T-cell (primary cell): ENCODE measurements at regions not wholly inside any gene's neighbourhood (a gene's known extent, or its start where the extent isn't known, plus 50 kb on each side); places are given as distances from the start of the nearest gene placed in this dataset.
"Not testable (repeated sequence)": the region's sequence is repeated elsewhere in the genome, so short reads cannot be mapped to it uniquely, and the experiment has no call there.

Experiments
- ATAC-seq, 4 experiments: fragments of 200-7000 bp in 3 of 4; fragments of 150-1000 bp in 1 of 4; cut with Tn5 transposase; replicated peaks in 1 of 4; 1 replicate in 3 of 4; 2 replicates in 1 of 4; pipeline ENCODE4 v1.10.0; 2021; ENCODE audit warnings: moderate library complexity in 3 of 4, mild to moderate bottlenecking in 2 of 4, moderate number of reproducible peaks in 1 of 4
- CTCF ChIA-PET, 2 donors: fragments of 300-600 bp; sonication (Branson Sonifier 250); formaldehyde crosslinking; loops; one replicate each; lab custom pipeline; 2022; ENCODE audit warnings: antibody characterized with exemption in 2 of 2; lab: Charles Lee
- POLR2A ChIA-PET, 2 donors: fragments of 300-600 bp; sonication (Branson Sonifier 250); formaldehyde crosslinking; loops; one replicate each; lab custom pipeline; 2022; ENCODE audit warnings: antibody characterized with exemption in 2 of 2; lab: Charles Lee
- DNase-seq, 35 experiments: peaks; one replicate each; pipeline versions ENCODE4 v3.0.0 to v3.0.0-alpha.2; 2013 to 2023
- H3K27ac ChIP-seq: one replicate; pipeline ENCODE4 v1.5.1; 2013; ENCODE audit warnings: low read length
- H3K27me3 ChIP-seq, 2 experiments: replicated peaks in 1 of 2; 1 replicate in 1 of 2; 2 replicates in 1 of 2; pipeline versions ENCODE4 v1.6.1 to v1.7.0; 2013; ENCODE audit warnings: low read length in 1 of 2, mixed read lengths in 1 of 2; ENCODE audit not compliant: control insufficient read depth in 2 of 2, insufficient read depth in 2 of 2; ENCODE audit errors: extremely low read depth in 1 of 2
- H3K36me3 ChIP-seq, 2 donors: 1 replicate in 1 of 2; 2 replicates in 1 of 2; pipeline versions ENCODE4 v1.6.1 to v1.7.0; 2013; ENCODE audit warnings: low read length in 1 of 2; ENCODE audit not compliant: control insufficient read depth in 2 of 2, insufficient read depth in 1 of 2; ENCODE audit errors: extremely low read depth in 1 of 2
- H3K4me1 ChIP-seq, 2 experiments: 1 replicate in 1 of 2; 2 replicates in 1 of 2; pipeline versions ENCODE4 v1.6.1 to v1.7.0; 2013; ENCODE audit warnings: low read length in 2 of 2, mixed read lengths in 1 of 2; ENCODE audit not compliant: insufficient read depth in 2 of 2, control insufficient read depth in 1 of 2; ENCODE audit errors: extremely low read depth in 1 of 2
- H3K4me3 ChIP-seq, 2 donors: 1 replicate in 1 of 2; 2 replicates in 1 of 2; pipeline versions ENCODE4 v1.5.1 to v1.7.0; 2013; ENCODE audit warnings: mild to moderate bottlenecking in 2 of 2, low read length in 1 of 2, moderate library complexity in 1 of 2; ENCODE audit not compliant: control insufficient read depth in 1 of 2; ENCODE audit errors: extremely low read depth in 1 of 2
- H3K9me3 ChIP-seq: 2 replicates; pipeline ENCODE4 v1.7.0; 2013
- H3K27ac Mint-ChIP-seq, 2 donors: one replicate each; pipeline ENCODE4 v1.8.0; 2020 to 2021; ENCODE audit warnings: mild to moderate bottlenecking in 2 of 2, mixed read lengths in 2 of 2
- H3K27me3 Mint-ChIP-seq, 2 donors: one replicate each; pipeline ENCODE4 v1.8.0; 2021 to 2022; ENCODE audit warnings: mixed read lengths in 2 of 2
- H3K36me3 Mint-ChIP-seq: one replicate; pipeline ENCODE4 v1.8.0; 2021; ENCODE audit warnings: mixed read lengths
- H3K4me1 Mint-ChIP-seq, 3 donors: one replicate each; pipeline ENCODE4 v1.8.0; 2020 to 2022; ENCODE audit warnings: mixed read lengths in 3 of 3, mild to moderate bottlenecking in 1 of 3
- H3K4me3 Mint-ChIP-seq, 3 donors: one replicate each; pipeline ENCODE4 v1.8.0; 2020 to 2022; ENCODE audit warnings: mild to moderate bottlenecking in 3 of 3, mixed read lengths in 3 of 3, moderate library complexity in 3 of 3
- H3K9me3 Mint-ChIP-seq, 3 donors: one replicate each; pipeline ENCODE4 v1.8.0; 2020 to 2022; ENCODE audit warnings: mixed read lengths in 3 of 3
- WGBS: methylation state at CpG from one replicate; pipeline ENCODE4 v1.1.5; 2013; ENCODE audit warnings: missing lambda C conversion rate; ENCODE audit not compliant: insufficient coverage; 5-methylcytosine and 5-hydroxymethylcytosine counted together

- Histone ChIP-seq H3K4me1 (no peaks in the 10 kb centered on the region), H3K9me3 (no peaks in the 10 kb centered on the region), H3K27ac (no peak overlapping the region), H3K36me3 (no peaks in the 10 kb centered on the region), H3K27me3 (no peaks in the 10 kb centered on the region), H3K4me3 (no peak overlapping the region)
- ATAC-seq (no peak), DNase-seq (no peak)
- Mint-ChIP-seq H3K9me3 (peaks cover 11 to 61% (median 47%) of the 10 kb centered on the region in 3 donors), H3K36me3 (no peaks in the 10 kb centered on the region), H3K4me3 (no peak overlapping the region), H3K27ac (no peak overlapping the region), H3K27me3 (no peaks in the 10 kb centered on the region), H3K4me1 (peaks cover 7 to 36% (median 14%) of the 10 kb centered on the region in 3 donors)
- ChIA-PET POLR2A (no interaction called here), CTCF (no interaction called here)
- no CpG with 5 or more reads among the region's 1 CpG for WGBS
These were observed 3515.0 kb downstream of the GOLGA6L6 start for GRCh38 chr15:17026633-17027032.

- CTCF ChIA-PET: not testable (repeated sequence)
These were observed 3519.6 kb downstream of the GOLGA6L6 start for GRCh38 chr15:17022040-17022439.

More at GRCh38 chr15:17022040-17022439, 3519.6 kb downstream of the GOLGA6L6 start:
- ATAC-seq, H3K9me3 ChIP-seq, H3K4me1 ChIP-seq, H3K4me3 Mint-ChIP-seq, POLR2A ChIA-PET, H3K36me3 Mint-ChIP-seq, H3K27me3 Mint-ChIP-seq, H3K27ac Mint-ChIP-seq, H3K36me3 ChIP-seq, H3K27me3 ChIP-seq, DNase-seq, H3K27ac ChIP-seq, H3K4me3 ChIP-seq: not testable (repeated sequence)
- peaks cover 11 to 41% (median 24%) of the 10 kb centered on the region in 3 donors for H3K9me3 Mint-ChIP-seq
- H3K4me1 Mint-ChIP-seq: peaks cover 0 to 15% (median 11%) of the 10 kb centered on the region in 3 donors
- no CpG with 5 or more reads among the region's 4 CpGs for WGBS
